Ovary (tissue), 7 donors: ENCODE measurements at regions not wholly inside any gene's neighbourhood (a gene's known extent, or its start where the extent isn't known, plus 50 kb on each side); places are given as distances from the start of the nearest gene placed in this dataset.

ENCODE experiments used
- DNase-seq, 5 donors: peaks; one replicate each; pipeline ENCODE4 v3.0.0-alpha.2; 2019 to 2020
- H3K27ac ChIP-seq, 2 donors: fragments of 200-600 bp; one replicate each; pipeline versions ENCODE4 v1.5.1 to v1.8.0; 2019 to 2022
- H3K27me3 ChIP-seq: fragments of 200-600 bp; one replicate; pipeline ENCODE4 v1.8.0; 2022
- H3K36me3 ChIP-seq: fragments of 200-600 bp; sonication (generic); one replicate; pipeline ENCODE4 v1.5.1; 2019
- H3K4me1 ChIP-seq: one replicate; pipeline ENCODE4 v1.8.1; 2013; ENCODE audit warnings: mild to moderate bottlenecking, moderate library complexity; ENCODE audit not compliant: insufficient read depth
- H3K4me3 ChIP-seq: fragments of 200-600 bp; sonication (generic); one replicate; pipeline ENCODE4 v1.5.1; 2017
- H3K9me3 ChIP-seq, 2 donors: fragments of 200-600 bp in 1 of 2; sonication (generic) in 1 of 2; one replicate each; pipeline versions ENCODE4 v1.5.1 to v1.8.1; 2013 to 2019; ENCODE audit warnings: mild to moderate bottlenecking in 1 of 2, moderate library complexity in 1 of 2
- EP300 ChIP-seq: sonication (generic); formaldehyde crosslinking; IDR thresholded peaks from one replicate; pipeline ENCODE4 v1.6.1; 2017; ENCODE audit warnings: antibody characterized with exemption
- POLR2A ChIP-seq: fragments of 450-650 bp; IDR thresholded peaks from one replicate; pipeline ENCODE4 v1.6.1; 2017; ENCODE audit warnings: antibody characterized with exemption, mild to moderate bottlenecking, moderate library complexity
- WGBS, 3 donors: extraction: QIAGEN DNeasy Blood & Tissue Kit in 1 of 3; methylation state at CpG; one replicate each; pipeline versions ENCODE4 v1.1.5 to v1.1.7; 2013 to 2017; 5-methylcytosine and 5-hydroxymethylcytosine counted together
- intact Hi-C, 4 donors: fragments of 100-400 bp; cut with DNase I; formaldehyde crosslinking; loops; one replicate each; pipeline versions ENCODE4 v1.11.0 to v1.15.1; 2022 to 2023
- TF ChIP-seq, protein P1 (sequence below), 3 donors: fragments of 450-650 bp in 2 of 3; fragments of 200-600 bp in 1 of 3; IDR thresholded peaks; one replicate each; pipeline versions ENCODE4 v1.5.1 to v1.8.0; 2016 to 2022; ENCODE audit warnings: antibody characterized with exemption in 3 of 3, mild to moderate bottlenecking in 1 of 3
- donor health status: DM: no; HTN: no; CAD: no; lungs with moderate emphysema.
- donor health status: DM: no; HTN: no; CAD: no.
- donor health status: Bipolar disorder and iron deficiency.
- donor health status: DM: no; HTN: no; CAD: no.
- donor health status: DM: yes; HTN: yes; CAD: no.

DNA sequence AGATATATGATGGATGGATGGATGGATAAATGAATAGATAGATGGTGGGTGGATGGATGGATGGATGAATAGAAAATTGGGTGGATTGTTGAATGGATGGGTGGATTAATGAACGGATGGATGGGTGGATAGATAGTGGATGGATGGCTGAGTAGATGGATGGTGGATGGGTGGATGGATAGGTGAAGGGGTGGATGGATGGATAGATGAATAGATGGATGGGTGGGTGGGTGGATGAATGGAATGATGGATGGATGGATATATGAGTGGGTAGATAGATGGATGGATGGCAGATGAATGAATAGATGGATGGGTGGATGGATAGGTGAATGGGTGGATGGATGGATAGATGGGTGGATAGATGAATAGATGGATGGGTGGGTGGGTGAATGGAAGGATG is 80.7 kb upstream of the NEDD9 start:
- no peaks in the 10 kb centered on the region for H3K9me3 ChIP-seq
- no peak overlapping the region for H3K4me3 ChIP-seq
- no peak for DNase-seq
- intact Hi-C loops = no loop called here
- 88 to 96% (median 93%) methylated on average over 1 of the region's 1 CpG for WGBS, 3 donors
- TF ChIP-seq POLR2A (no peak), EP300 (no peak)
- TF ChIP-seq, protein P1, sequence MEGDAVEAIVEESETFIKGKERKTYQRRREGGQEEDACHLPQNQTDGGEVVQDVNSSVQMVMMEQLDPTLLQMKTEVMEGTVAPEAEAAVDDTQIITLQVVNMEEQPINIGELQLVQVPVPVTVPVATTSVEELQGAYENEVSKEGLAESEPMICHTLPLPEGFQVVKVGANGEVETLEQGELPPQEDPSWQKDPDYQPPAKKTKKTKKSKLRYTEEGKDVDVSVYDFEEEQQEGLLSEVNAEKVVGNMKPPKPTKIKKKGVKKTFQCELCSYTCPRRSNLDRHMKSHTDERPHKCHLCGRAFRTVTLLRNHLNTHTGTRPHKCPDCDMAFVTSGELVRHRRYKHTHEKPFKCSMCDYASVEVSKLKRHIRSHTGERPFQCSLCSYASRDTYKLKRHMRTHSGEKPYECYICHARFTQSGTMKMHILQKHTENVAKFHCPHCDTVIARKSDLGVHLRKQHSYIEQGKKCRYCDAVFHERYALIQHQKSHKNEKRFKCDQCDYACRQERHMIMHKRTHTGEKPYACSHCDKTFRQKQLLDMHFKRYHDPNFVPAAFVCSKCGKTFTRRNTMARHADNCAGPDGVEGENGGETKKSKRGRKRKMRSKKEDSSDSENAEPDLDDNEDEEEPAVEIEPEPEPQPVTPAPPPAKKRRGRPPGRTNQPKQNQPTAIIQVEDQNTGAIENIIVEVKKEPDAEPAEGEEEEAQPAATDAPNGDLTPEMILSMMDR (IDR thresholded peaks at IDR 0.05) = no peak
- no peaks in the 10 kb centered on the region for H3K27me3 ChIP-seq
- no peak overlapping the region for H3K27ac ChIP-seq
- no peaks in the 10 kb centered on the region for H3K36me3 ChIP-seq
- H3K4me1 ChIP-seq = peaks cover 2% of the 10 kb centered on the region

DNA sequence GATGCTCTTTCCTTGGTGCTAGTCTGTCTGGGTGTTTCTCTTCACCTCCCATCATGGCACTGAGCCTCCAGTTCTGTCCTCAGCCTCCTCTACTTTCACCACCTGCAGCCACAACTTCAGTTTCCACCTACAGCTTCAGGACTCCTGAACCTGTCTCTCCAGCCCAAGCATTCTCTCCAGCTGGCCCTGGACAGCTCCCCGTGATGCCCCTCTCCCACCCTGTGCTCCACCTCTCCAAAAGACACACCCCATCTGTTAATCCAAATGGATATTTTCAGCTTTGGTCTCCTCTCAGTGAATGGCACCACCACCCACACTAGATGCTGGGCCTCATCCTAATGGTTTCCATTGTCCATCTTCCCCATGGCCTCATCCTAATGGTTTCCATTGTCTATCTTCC is 79.5 kb upstream of the NEDD9 start:
- Histone ChIP-seq H3K4me1 (no peaks in the 10 kb centered on the region), H3K9me3 (no peaks in the 10 kb centered on the region), H3K36me3 (no peaks in the 10 kb centered on the region), H3K27ac (no peak overlapping the region), H3K27me3 (no peaks in the 10 kb centered on the region), H3K4me3 (no peak overlapping the region)
- 80 to 92% (median 84%) methylated on average over 1 of the region's 1 CpG for WGBS, 3 donors
- TF ChIP-seq EP300 (no peak), POLR2A (no peak)
- TF ChIP-seq, protein P1 (IDR thresholded peaks at IDR 0.05) = no peak
- intact Hi-C loops = no loop called here
- DNase-seq = no peak

DNA sequence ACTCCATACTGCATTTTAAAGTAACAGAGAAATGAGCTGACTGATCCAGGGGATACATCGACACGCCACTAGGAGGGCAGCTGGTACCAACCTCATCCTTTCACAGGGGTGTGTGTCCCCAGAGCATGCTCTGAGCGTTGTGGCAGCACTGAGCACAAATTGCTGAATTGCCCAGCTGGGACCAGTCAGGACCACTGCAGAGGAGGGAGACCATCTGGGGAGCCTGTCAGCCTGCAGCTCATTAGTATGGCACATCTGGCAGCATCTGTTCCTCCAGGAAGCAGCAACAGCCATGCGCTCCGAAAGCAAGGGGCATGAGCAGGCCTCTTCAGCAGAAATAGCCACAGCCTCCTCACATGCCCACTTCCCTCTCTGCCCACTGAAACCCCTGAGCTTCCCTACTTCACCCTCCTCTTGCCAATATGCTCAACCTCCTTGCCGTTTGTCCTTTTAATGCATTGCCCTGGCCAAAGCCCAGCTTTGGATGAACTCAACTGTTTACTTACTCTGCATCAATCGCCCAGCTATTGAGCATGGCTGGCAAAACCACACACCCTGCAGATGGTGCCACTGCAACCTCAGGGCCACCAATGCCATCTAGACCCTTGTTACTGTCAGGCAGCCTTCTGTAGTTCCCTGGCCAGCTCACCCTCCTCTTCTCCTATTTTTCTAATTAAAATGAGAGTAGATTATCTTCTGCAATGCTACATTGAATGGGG is 77.6 kb upstream of the NEDD9 start:
- TF ChIP-seq POLR2A (no peak), EP300 (no peak)
- TF ChIP-seq, protein P1 (IDR thresholded peaks at IDR 0.05) = no peak
- intact Hi-C loops = no loop called here
- H3K9me3 ChIP-seq = no peaks in the 10 kb centered on the region
- H3K4me1 ChIP-seq = no peaks in the 10 kb centered on the region
- DNase-seq = no peak
- H3K27ac ChIP-seq = no peak overlapping the region
- H3K4me3 ChIP-seq = no peak overlapping the region
- no peaks in the 10 kb centered on the region for H3K27me3 ChIP-seq
- H3K36me3 ChIP-seq = no peaks in the 10 kb centered on the region
- WGBS, 3 donors = 48 to 65% (median 64%) methylated on average over 7 of the region's 7 CpGs

DNA sequence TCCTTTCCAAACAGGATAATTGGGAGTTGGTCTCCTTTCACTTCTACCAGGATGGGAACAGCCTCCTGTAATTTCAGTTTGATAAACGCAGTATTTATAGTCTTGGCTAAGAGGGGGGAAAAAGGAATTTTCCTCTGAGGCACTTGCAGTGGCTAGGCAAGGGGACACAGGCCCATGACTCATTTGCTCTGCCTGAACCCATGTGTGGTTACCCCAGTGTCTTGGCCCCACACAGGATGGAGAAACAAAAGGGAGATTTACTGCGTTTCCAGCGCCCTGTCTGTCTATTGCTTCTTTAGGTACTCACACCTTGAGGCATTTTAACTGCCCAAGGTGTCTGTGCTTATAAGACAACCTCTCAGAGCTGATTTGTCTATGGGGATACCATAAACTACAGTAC is 74.8 kb upstream of the NEDD9 start:
- Histone ChIP-seq H3K36me3 (no peaks in the 10 kb centered on the region), H3K4me3 (no peak overlapping the region), H3K4me1 (no peaks in the 10 kb centered on the region), H3K9me3 (no peaks in the 10 kb centered on the region), H3K27me3 (no peaks in the 10 kb centered on the region), H3K27ac (no peak overlapping the region)
- DNase-seq = no peak
- TF ChIP-seq, protein P1 (IDR thresholded peaks at IDR 0.05) = no peak
- TF ChIP-seq POLR2A (no peak), EP300 (no peak)
- intact Hi-C loops = no loop called here
- 77 to 85% (median 81%) methylated on average over 3 of the region's 3 CpGs for WGBS, 3 donors
